Naive thymus-derived CD4-positive, alpha-beta T cell (primary cell): ENCODE measurements at regions not wholly inside any gene's neighbourhood (a gene's known extent, or its start where the extent isn't known, plus 50 kb on each side); places are given as distances from the start of the nearest gene placed in this dataset.
A peak's percentile ranks its signal among the peaks of the same experiment; 100 is the strongest.

Experiments
- ATAC-seq: fragments of 150-1000 bp; cut with Tn5 transposase; 2 replicates; pipeline ENCODE4 v1.10.0; 2021; ENCODE audit warnings: mild to moderate bottlenecking, moderate library complexity
- CTCF ChIA-PET: fragments of 350-600 bp; sonication (Branson Sonifier 250); formaldehyde crosslinking; loops from one replicate; lab custom pipeline; 2021; ENCODE audit warnings: antibody characterized with exemption; lab: Charles Lee
- POLR2A ChIA-PET: fragments of 350-600 bp; sonication (Branson Sonifier 250); formaldehyde crosslinking; loops from one replicate; lab custom pipeline; 2021; ENCODE audit warnings: antibody characterized with exemption, inconsistent platforms; lab: Charles Lee
- DNase-seq, 9 donors: peaks; one replicate each; pipeline versions ENCODE4 v3.0.0 to v3.0.0-alpha.2; 2020 to 2022; ENCODE audit warnings: mixed read lengths in 1 of 9
- H3K27ac ChIP-seq: one replicate; pipeline ENCODE4 v1.7.0; 2013; ENCODE audit warnings: mild to moderate bottlenecking, low read depth, low read length, moderate library complexity
- H3K27me3 ChIP-seq, 2 donors: one replicate each; pipeline ENCODE4 v1.7.0; 2013; ENCODE audit warnings: low read length in 2 of 2, mild to moderate bottlenecking in 2 of 2, moderate library complexity in 2 of 2; ENCODE audit not compliant: control insufficient read depth in 2 of 2, insufficient read depth in 2 of 2
- H3K36me3 ChIP-seq, 3 experiments: 1 replicate in 2 of 3; 2 replicates in 1 of 3; pipeline ENCODE4 v1.7.0; 2013; ENCODE audit warnings: low read length in 3 of 3, mild to moderate bottlenecking in 3 of 3, moderate library complexity in 1 of 3; ENCODE audit not compliant: insufficient read depth in 3 of 3, control insufficient read depth in 2 of 3
- H3K4me1 ChIP-seq, 2 donors: one replicate each; pipeline ENCODE4 v1.7.0; 2013; ENCODE audit warnings: low read length in 2 of 2, mild to moderate bottlenecking in 2 of 2, moderate library complexity in 1 of 2; ENCODE audit not compliant: control insufficient read depth in 2 of 2, insufficient read depth in 2 of 2
- H3K4me3 ChIP-seq: 2 replicates; pipeline ENCODE4 v1.7.0; 2013; ENCODE audit warnings: mild to moderate bottlenecking, low read length
- H3K9me3 ChIP-seq, 3 experiments: 1 replicate in 2 of 3; 2 replicates in 1 of 3; pipeline ENCODE4 v1.7.0; 2013; ENCODE audit warnings: low read length in 3 of 3; ENCODE audit not compliant: control insufficient read depth in 2 of 3
- H3K27ac Mint-ChIP-seq, 9 donors: one replicate each; pipeline ENCODE4 v1.8.0; 2020 to 2022; ENCODE audit warnings: mixed read lengths in 9 of 9, mild to moderate bottlenecking in 8 of 9, moderate library complexity in 5 of 9, inconsistent platforms in 2 of 9
- H3K27me3 Mint-ChIP-seq, 5 donors: one replicate each; pipeline ENCODE4 v1.8.0; 2021 to 2022; ENCODE audit warnings: mixed read lengths in 5 of 5, mild to moderate bottlenecking in 1 of 5
- H3K36me3 Mint-ChIP-seq, 5 donors: one replicate each; pipeline ENCODE4 v1.8.0; 2020 to 2022; ENCODE audit warnings: mixed read lengths in 5 of 5, mild to moderate bottlenecking in 3 of 5, inconsistent platforms in 1 of 5
- H3K4me1 Mint-ChIP-seq, 7 donors: one replicate each; pipeline ENCODE4 v1.8.0; 2020 to 2022; ENCODE audit warnings: mixed read lengths in 7 of 7, mild to moderate bottlenecking in 3 of 7, inconsistent platforms in 1 of 7
- H3K4me3 Mint-ChIP-seq, 10 donors: one replicate each; pipeline ENCODE4 v1.8.0; 2020 to 2022; ENCODE audit warnings: mild to moderate bottlenecking in 10 of 10, mixed read lengths in 10 of 10, moderate library complexity in 6 of 10, inconsistent platforms in 2 of 10
- H3K9me3 Mint-ChIP-seq, 11 donors: one replicate each; pipeline ENCODE4 v1.8.0; 2020 to 2022; ENCODE audit warnings: mixed read lengths in 11 of 11, mild to moderate bottlenecking in 4 of 11, inconsistent platforms in 1 of 11, moderate library complexity in 1 of 11
- intact Hi-C, 2 donors: fragments of 100-400 bp; cut with micrococcal nuclease; formaldehyde crosslinking; loops; one replicate each; pipeline ENCODE4 v1.15.1; 2023

DNA sequence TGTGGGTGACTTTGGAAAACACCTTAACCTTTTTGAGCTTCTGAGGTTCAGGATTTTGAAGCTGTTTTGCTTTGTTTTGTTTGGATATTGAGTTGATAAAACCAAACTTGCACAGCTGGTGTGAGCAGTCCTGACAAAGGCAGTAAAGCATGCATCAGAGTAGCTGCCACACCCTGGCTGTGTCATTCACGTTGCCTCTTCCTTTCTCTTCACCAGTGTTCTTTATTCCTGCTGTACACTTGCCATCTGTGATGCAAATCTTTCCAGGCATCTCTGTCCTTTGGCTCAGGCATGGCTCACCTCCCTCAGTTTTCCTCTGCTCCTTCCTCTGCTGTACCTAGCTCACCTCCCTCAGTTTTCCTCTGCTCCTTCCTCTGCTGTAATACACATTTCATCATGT is 1850.2 kb upstream of the AGA start:
- ChIA-PET POLR2A (no interaction called here), CTCF (no interaction called here)
- DNase-seq, result no peak
- no peak overlapping the region for H3K4me3 ChIP-seq
- Mint-ChIP-seq H3K27me3 (no peaks in the 10 kb centered on the region), H3K9me3 (peaks cover 1 to 36% (median 7%) of the 10 kb centered on the region in 11 donors), H3K4me3 (no peak overlapping the region), H3K36me3 (no peaks in the 10 kb centered on the region), H3K27ac (no peak overlapping the region), H3K4me1 (no peaks in the 10 kb centered on the region)
- H3K9me3 ChIP-seq, result no peaks in the 10 kb centered on the region
- H3K27me3 ChIP-seq, result no peaks in the 10 kb centered on the region
- intact Hi-C loops, result no loop called here
- H3K4me1 ChIP-seq, result no peaks in the 10 kb centered on the region
- ATAC-seq, result no peak
- H3K36me3 ChIP-seq, result no peaks in the 10 kb centered on the region
- no peak overlapping the region for H3K27ac ChIP-seq

DNA sequence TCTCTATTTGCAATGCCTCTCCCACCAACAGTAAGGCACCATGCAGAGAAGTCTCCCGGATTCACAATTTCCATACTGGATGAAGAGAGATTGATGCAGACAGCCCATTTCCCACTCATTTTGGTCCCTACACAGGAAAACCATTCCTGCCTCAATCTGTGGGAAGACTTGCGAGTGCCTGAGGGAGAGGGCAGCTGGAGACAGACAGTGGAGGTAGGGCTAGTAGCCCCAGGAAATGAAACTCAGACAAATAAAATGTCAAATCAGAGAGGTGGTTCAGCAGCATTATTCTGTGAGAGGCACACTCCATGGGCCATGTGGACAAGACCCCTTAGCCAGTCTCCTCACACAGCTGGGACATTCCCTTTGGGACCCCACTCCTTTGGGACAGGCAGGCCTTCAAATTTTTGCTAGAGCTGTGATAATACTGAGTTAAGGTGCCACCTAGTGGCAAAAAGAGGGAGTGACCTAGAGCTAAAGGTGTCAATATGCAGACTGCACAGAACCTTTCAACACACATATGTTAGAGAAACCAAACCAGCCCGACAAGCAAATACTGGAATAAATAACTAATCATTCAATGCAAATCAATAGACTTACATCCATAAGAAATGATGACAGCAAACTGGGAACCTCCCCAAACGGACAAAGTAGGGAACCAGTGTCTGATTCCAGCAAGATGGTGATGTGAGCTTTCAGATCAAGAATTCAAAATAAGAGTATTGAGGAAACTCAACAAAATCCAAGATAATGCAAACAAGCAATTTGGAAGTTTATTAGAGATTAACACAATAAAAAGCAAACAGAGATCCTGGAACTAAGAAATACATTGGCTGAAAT is 1865.3 kb upstream of the AGA start:
- Mint-ChIP-seq H3K27ac (no peak overlapping the region), H3K36me3 (no peaks in the 10 kb centered on the region), H3K4me1 (no peaks in the 10 kb centered on the region), H3K9me3 (peaks cover 0 to 29% (median 7%) of the 10 kb centered on the region in 11 donors), H3K4me3 (no peak overlapping the region), H3K27me3 (no peaks in the 10 kb centered on the region)
- Histone ChIP-seq H3K9me3 (no peaks in the 10 kb centered on the region), H3K4me1 (no peaks in the 10 kb centered on the region), H3K36me3 (no peaks in the 10 kb centered on the region), H3K4me3 (no peak overlapping the region), H3K27me3 (no peaks in the 10 kb centered on the region), H3K27ac (no peak overlapping the region)
- DNase-seq, result peak in 2 of 9 donors; percentile 2 to 21
- POLR2A ChIA-PET, result no interaction called here
- intact Hi-C loops, result no loop called here
- peak; percentile 40 for ATAC-seq
- CTCF ChIA-PET, result no interaction called here

DNA sequence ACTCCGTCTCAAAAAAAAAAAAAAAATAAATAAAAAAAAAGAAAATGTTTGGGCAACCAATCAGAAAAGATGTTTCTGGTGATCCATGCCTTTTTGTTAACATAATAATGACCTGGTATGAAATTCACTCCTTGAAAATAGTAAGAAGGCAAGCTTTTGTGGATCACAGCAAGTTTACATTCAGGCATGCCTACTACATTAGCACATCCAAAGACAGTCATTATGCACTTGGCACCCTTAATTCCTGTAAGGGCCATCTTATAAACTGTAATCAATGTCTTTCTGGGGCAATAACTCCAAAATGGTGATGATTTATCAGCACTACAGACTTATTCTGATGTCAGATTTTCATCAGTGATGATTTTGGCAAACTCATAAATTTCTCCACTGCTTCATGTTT is 1871.6 kb upstream of the AGA start:
- DNase-seq, result no peak
- intact Hi-C loops, result no loop called here
- Histone ChIP-seq H3K36me3 (no peaks in the 10 kb centered on the region), H3K9me3 (no peaks in the 10 kb centered on the region), H3K4me3 (no peak overlapping the region), H3K27ac (no peak overlapping the region), H3K4me1 (no peaks in the 10 kb centered on the region), H3K27me3 (no peaks in the 10 kb centered on the region)
- ChIA-PET POLR2A (no interaction called here), CTCF (no interaction called here)
- Mint-ChIP-seq H3K4me1 (no peaks in the 10 kb centered on the region), H3K36me3 (no peaks in the 10 kb centered on the region), H3K9me3 (peaks cover 0 to 20% (median 6%) of the 10 kb centered on the region in 11 donors), H3K27me3 (no peaks in the 10 kb centered on the region), H3K27ac (no peak overlapping the region), H3K4me3 (no peak overlapping the region)
- ATAC-seq, result no peak

DNA sequence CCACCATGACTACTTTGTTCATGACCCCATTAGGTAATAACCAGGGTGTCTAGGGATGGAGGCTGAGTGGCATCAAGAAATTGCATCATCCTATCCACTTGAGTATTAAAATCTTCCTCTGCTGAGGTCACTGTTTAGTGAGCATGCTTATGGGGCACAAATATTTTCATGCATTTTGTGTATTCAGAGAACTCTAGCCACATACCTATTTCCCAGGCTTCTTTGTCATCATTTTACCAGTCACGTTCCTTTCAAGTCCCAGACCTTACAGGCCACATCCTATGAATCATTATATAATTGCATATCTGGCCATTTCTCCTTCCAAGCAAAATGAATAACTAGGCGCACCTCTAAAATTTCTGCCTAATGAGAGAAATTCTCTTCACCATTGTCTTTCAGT is 1882.9 kb upstream of the AGA start:
- POLR2A ChIA-PET, result no interaction called here
- CTCF ChIA-PET, result no interaction called here
- Mint-ChIP-seq H3K4me1 (no peaks in the 10 kb centered on the region), H3K36me3 (no peaks in the 10 kb centered on the region), H3K4me3 (no peak overlapping the region), H3K27ac (no peak overlapping the region), H3K27me3 (no peaks in the 10 kb centered on the region), H3K9me3 (peaks cover 0 to 12% (median 3%) of the 10 kb centered on the region in 11 donors)
- Histone ChIP-seq H3K27me3 (no peaks in the 10 kb centered on the region), H3K4me1 (no peaks in the 10 kb centered on the region), H3K36me3 (no peaks in the 10 kb centered on the region), H3K27ac (no peak overlapping the region), H3K9me3 (no peaks in the 10 kb centered on the region), H3K4me3 (no peak overlapping the region)
- DNase-seq (no peak), ATAC-seq (no peak)
- intact Hi-C loops, result no loop called here

DNA sequence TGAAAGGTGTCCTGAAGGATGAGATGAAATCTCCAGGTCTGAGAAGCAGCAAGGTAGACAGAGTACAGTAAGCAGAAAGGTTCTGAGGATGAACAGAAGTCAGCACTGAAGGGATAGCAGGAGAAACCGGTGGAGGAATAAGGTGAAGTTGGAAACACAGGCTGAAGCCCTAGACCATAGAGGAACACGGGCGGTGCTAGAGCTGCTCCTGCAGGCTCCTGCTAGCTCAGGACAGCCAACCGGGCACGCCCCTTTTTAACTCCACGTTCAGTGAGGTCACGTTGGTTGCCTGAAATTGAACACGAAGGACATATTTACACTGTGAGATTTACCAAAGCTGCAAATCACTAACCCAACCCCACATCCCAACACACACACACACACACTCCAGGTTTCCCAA is 1886.4 kb upstream of the AGA start:
- Histone ChIP-seq H3K27me3 (no peaks in the 10 kb centered on the region), H3K9me3 (no peaks in the 10 kb centered on the region), H3K27ac (no peak overlapping the region), H3K4me3 (no peak overlapping the region), H3K4me1 (no peaks in the 10 kb centered on the region), H3K36me3 (no peaks in the 10 kb centered on the region)
- ChIA-PET CTCF (no interaction called here), POLR2A (no interaction called here)
- ATAC-seq, result no peak
- H3K36me3 Mint-ChIP-seq, result no peaks in the 10 kb centered on the region
- no peak overlapping the region for H3K4me3 Mint-ChIP-seq
- H3K27ac Mint-ChIP-seq, result no peak overlapping the region
- no peaks in the 10 kb centered on the region for H3K4me1 Mint-ChIP-seq
- no peaks in the 10 kb centered on the region for H3K27me3 Mint-ChIP-seq
- intact Hi-C loops, result no loop called here
- no peak for DNase-seq
- peaks cover 0 to 21% (median 3%) of the 10 kb centered on the region in 11 donors for H3K9me3 Mint-ChIP-seq

DNA sequence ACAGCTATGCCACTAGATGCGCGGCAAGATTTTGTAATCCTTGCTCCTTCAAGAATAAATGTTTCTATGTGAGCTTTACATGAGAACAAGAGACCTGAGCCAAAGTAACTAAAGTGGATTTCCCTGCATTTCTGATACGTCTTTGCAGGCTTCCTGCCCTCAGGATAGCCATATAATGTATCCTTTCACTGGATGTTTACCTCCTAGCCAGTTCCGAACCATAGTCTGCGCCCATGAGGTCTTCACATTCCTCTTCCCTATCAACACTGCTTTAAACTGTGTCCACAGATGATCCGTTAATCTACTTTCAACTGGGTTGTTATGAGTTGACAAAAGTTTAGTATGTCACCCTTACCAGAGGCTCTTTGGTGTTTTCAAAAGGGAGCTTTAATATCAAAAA is 1889.1 kb upstream of the AGA start:
- Histone ChIP-seq H3K27me3 (no peaks in the 10 kb centered on the region), H3K27ac (no peak overlapping the region), H3K9me3 (no peaks in the 10 kb centered on the region), H3K4me1 (no peaks in the 10 kb centered on the region), H3K4me3 (no peak overlapping the region), H3K36me3 (no peaks in the 10 kb centered on the region)
- no peak for DNase-seq
- CTCF ChIA-PET, result no interaction called here
- Mint-ChIP-seq H3K27me3 (no peaks in the 10 kb centered on the region), H3K4me1 (no peaks in the 10 kb centered on the region), H3K9me3 (peaks cover 0 to 11% (median 0%) of the 10 kb centered on the region in 11 donors), H3K27ac (no peak overlapping the region), H3K36me3 (no peaks in the 10 kb centered on the region), H3K4me3 (no peak overlapping the region)
- POLR2A ChIA-PET, result no interaction called here
- intact Hi-C loops, result no loop called here
- no peak for ATAC-seq

DNA sequence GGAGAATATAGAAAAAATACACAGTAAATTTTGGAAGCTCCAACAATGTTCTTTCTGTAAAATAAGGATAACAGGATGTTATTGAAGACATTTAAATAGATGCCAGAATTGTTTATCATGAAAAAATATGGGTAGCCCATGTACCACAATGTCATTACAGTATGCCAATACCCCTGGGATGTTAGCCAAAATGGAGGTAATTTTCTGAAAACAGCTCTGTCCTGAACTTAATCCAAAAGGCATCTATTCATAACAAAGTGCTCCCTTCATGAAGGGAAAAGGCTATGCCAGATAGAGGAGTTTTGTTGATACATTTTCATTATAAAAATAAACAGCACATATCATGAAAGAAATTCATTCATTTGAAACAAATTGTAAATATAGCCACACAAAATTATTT is 1902.6 kb upstream of the AGA start:
- no peaks in the 10 kb centered on the region for H3K27me3 Mint-ChIP-seq

More for the DNA sequence above, 1902.6 kb upstream of the AGA start:
- no peak overlapping the region for H3K4me3 Mint-ChIP-seq
- no peaks in the 10 kb centered on the region for H3K36me3 Mint-ChIP-seq
- no peak for DNase-seq
- H3K4me1 ChIP-seq, result no peaks in the 10 kb centered on the region
- no peak overlapping the region for H3K27ac Mint-ChIP-seq
- no peaks in the 10 kb centered on the region for H3K9me3 ChIP-seq
- H3K4me1 Mint-ChIP-seq, result no peaks in the 10 kb centered on the region
- no peaks in the 10 kb centered on the region for H3K27me3 ChIP-seq
- CTCF ChIA-PET, result no interaction called here
- no peak for ATAC-seq
- H3K27ac ChIP-seq, result no peak overlapping the region
- H3K36me3 ChIP-seq, result no peaks in the 10 kb centered on the region
- H3K9me3 Mint-ChIP-seq, result peaks cover 0 to 19% (median 6%) of the 10 kb centered on the region in 11 donors
- intact Hi-C loops, result no loop called here
- H3K4me3 ChIP-seq, result no peak overlapping the region
- POLR2A ChIA-PET, result interaction anchor here (0.6 kb wide), 1 partner anchor 95 kb away, joined by 3 read pairs; no protein-coding TSS in a partner anchor
